Prostate gland (tissue), 2 donors: ENCODE measurements at regions not wholly inside any gene's neighbourhood (a gene's known extent, or its start where the extent isn't known, plus 50 kb on each side); places are given as distances from the start of the nearest gene placed in this dataset.

Experiments used
- POLR2A ChIP-seq: fragments of 450-650 bp; IDR thresholded peaks from one replicate; pipeline ENCODE4 v1.6.1; 2016; ENCODE audit warnings: antibody characterized with exemption, mild to moderate bottlenecking
- TF ChIP-seq, protein P1 (sequence below), 4 experiments: fragments of 200-600 bp in 2 of 4; fragments of 450-650 bp in 2 of 4; sonication (generic) in 2 of 4; IDR thresholded peaks; 1 replicate in 3 of 4; 2 replicates in 1 of 4; pipeline ENCODE4 v1.5.1; 2016 to 2019; ENCODE audit warnings: antibody characterized with exemption in 4 of 4, mild to moderate bottlenecking in 2 of 4, moderate library complexity in 2 of 4

GRCh38 chr6:20334334-20334733 is 67.3 kb upstream of the E2F3 start:
- TF ChIP-seq, protein P1, sequence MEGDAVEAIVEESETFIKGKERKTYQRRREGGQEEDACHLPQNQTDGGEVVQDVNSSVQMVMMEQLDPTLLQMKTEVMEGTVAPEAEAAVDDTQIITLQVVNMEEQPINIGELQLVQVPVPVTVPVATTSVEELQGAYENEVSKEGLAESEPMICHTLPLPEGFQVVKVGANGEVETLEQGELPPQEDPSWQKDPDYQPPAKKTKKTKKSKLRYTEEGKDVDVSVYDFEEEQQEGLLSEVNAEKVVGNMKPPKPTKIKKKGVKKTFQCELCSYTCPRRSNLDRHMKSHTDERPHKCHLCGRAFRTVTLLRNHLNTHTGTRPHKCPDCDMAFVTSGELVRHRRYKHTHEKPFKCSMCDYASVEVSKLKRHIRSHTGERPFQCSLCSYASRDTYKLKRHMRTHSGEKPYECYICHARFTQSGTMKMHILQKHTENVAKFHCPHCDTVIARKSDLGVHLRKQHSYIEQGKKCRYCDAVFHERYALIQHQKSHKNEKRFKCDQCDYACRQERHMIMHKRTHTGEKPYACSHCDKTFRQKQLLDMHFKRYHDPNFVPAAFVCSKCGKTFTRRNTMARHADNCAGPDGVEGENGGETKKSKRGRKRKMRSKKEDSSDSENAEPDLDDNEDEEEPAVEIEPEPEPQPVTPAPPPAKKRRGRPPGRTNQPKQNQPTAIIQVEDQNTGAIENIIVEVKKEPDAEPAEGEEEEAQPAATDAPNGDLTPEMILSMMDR (IDR thresholded peaks at IDR 0.05) = no peak
- TF ChIP-seq POLR2A = no peak
